AG10803 (cell line): ENCODE measurements at regions not wholly inside any gene's neighbourhood (a gene's known extent, or its start where the extent isn't known, plus 50 kb on each side); places are given as distances from the start of the nearest gene placed in this dataset.

ENCODE experiments used
- DNase-seq: peaks from one replicate; pipeline ENCODE4 v3.0.0; 2010; ENCODE audit warnings: low read depth
- H3K4me3 ChIP-seq: 2 replicates; pipeline ENCODE4 v1.5.1; 2011; ENCODE audit warnings: mild to moderate bottlenecking, low read length, control low read depth
- CTCF ChIP-seq: conservative IDR thresholded peaks from 2 replicates; pipeline ENCODE4 v1.5.1; 2011; ENCODE audit warnings: mild to moderate bottlenecking, low read length, control low read depth, inconsistent platforms

DNA sequence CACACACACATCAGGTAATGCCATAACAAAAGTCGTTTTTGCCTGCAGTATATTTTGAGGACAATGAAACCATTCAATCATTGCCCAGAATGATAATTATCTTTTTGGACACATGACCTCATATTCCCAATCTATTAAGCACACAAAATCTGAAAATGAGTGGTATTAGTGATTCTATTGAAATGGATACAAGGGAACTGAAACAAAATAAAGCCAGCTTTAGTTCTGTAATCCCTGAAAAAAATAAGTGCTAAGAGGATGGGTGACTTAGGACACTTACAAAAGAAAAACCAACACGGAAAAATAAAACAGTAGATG lies 128.3 kb upstream of the MAF start:
- TF ChIP-seq CTCF = no peak
- H3K4me3 ChIP-seq = no peak overlapping the region
- DNase-seq = no peak

DNA sequence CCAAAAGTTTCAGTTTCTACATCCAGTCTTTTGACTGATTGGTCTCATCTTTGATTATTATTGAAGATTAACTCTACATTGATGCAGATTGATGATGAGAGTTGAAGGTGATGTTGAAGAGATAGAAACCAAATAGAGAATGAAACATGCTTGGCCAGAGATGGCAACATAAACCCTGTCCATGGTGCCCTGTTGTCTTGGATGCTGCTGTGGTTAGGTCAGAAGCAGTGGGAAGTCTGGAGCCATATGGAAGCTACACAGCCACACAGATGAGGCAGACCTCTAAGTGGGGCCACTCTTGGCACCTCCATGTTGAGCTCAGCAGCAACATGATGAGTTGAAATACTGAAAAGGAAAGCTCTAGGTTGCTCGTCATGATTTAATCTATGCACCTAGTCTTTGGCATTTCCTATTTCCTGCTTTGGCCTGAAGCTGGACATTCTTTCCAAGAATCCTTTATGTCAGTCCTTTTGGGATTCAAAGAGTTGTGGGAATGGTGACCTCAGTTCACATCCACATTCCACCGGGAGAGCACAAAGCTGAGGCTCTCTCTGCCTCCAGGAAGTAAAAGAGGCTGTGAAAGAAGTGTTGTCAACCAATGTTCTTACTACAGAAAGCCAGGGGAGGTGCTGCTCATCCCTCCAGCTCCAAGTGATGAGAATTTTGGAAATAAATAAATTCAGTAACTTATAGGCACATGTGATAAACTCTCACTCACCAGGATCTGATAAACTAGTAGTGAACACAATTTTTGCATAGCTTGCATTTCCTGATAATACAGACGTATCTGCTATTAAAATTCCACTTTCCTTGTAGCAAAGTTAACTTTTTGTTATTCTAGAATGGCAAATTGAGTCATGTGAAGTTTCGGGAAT lies 127.7 kb upstream of the MAF start:
- no peak overlapping the region for H3K4me3 ChIP-seq
- no peak for DNase-seq
- no peak for TF ChIP-seq CTCF

DNA sequence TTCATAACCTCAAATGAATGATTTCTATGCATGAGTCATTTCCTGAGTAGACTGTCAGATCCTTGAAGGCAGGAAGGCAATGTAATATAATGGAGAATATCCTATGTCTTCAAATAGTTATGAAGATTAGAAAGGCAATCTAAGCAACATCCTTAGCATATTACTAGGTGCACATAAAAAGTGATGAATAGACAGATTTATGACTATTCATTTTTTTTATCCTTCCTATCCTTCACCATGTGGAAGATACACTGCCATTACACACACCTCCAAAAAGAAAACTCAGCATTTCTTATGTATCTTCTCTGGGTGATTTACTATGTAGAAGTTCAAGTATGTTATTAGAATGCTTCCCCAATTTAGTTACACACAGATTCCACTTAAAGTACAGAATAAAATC lies 126.4 kb upstream of the MAF start:
- H3K4me3 ChIP-seq = no peak overlapping the region
- no peak for DNase-seq
- TF ChIP-seq CTCF = no peak

DNA sequence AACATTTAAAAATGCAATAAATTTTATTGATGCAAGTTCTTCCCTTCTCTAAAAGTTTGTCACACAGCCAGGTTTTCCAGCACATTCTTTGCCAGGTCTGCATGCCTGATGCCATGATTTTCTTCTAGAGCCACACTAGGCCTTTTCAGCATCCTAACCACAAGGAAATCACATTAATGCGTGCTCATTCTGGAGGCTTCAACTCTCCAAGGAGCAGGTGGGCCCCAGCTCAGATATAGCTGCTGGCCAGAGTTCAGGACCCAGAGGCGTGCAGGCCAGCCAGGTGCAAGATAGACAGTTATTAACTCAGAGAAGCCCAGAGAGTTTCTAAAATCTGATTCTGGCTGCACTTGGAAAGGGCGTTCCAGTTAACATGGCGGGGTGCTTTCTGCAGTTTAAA lies 124.5 kb upstream of the MAF start:
- DNase-seq = no peak
- no peak overlapping the region for H3K4me3 ChIP-seq
- no peak for TF ChIP-seq CTCF

DNA sequence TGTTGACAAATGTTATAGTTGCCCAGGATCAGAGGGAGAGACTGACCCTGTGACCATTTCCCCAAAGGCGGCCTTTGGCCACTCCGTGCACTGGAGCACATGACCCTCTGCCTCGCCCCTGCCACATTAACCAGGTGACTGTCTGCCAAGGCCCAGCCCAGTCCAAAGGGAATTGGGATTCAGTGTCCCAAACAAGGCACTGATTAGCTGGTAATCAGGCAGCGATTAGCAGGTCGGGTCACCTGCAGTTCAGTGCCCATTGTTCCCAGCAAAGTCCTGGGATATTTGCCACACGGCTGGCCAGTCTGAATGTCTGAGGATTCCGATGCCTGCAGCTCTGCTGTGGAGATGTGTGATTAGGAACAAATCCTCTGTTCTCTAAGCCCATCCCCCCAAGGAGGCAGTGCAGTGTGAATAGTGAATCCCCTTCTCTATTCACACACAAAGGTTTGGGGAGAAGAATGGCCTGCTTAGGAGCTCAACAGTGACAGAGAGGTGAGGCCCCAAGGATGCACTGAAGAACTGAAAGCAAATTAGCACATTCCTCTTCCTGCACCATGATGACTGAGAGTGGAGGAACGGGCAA lies 123.1 kb upstream of the MAF start:
- no peak overlapping the region for H3K4me3 ChIP-seq
- no peak for TF ChIP-seq CTCF
- no peak for DNase-seq

GRCh38 chr16:79721270-79721669 lies 120.7 kb upstream of the MAF start:
- TF ChIP-seq CTCF = no peak
- no peak for DNase-seq
- no peak overlapping the region for H3K4me3 ChIP-seq
